ENCODE measurements at regions not wholly inside any gene's neighbourhood (a gene's known extent, or its start where the extent isn't known, plus 50 kb on each side); places are given as distances from the start of the nearest gene placed in this dataset.

GRCh38 chr20:39258253-39258652 lies 296.1 kb downstream of the DHX35 start:
- no peaks in the 10 kb centered on the region for H3K36me3 ChIP-seq
- no peaks in the 10 kb centered on the region for H3K9me3 ChIP-seq
- H3K27me3 ChIP-seq: no peaks in the 10 kb centered on the region
- H3K27ac ChIP-seq: no peak overlapping the region
- H3K4me1 ChIP-seq: no peaks in the 10 kb centered on the region
- 84% methylated on average over 4 of the region's 4 CpGs for WGBS
- H3K4me3 ChIP-seq: no peak overlapping the region
- TF ChIP-seq POLR2AphosphoS5 (IDR thresholded peaks at IDR 0.05) (no peak), EP300 (IDR thresholded peaks at IDR 0.05) (no peak), POLR2A (IDR thresholded peaks at IDR 0.05) (no peak), CTCF (IDR thresholded peaks at IDR 0.05) (no peak)
- DNase-seq (ENCODE audit: low spot score in 2 of 2): no peak

- Histone ChIP-seq H3K36me3 (no peaks in the 10 kb centered on the region), H3K4me1 (no peaks in the 10 kb centered on the region), H3K27ac (no peak overlapping the region), H3K9me3 (no peaks in the 10 kb centered on the region), H3K4me3 (no peak overlapping the region), H3K27me3 (no peaks in the 10 kb centered on the region)
- DNase-seq (ENCODE audit: low spot score in 2 of 2): no peak
- TF ChIP-seq CTCF (IDR thresholded peaks at IDR 0.05): no peak
- TF ChIP-seq POLR2AphosphoS5 (IDR thresholded peaks at IDR 0.05): no peak
- no peak for TF ChIP-seq EP300 (IDR thresholded peaks at IDR 0.05)
- no peak for TF ChIP-seq POLR2A (IDR thresholded peaks at IDR 0.05)
- WGBS: 75% methylated on average over 9 of the region's 9 CpGs
Measured at GRCh38 chr20:39253051-39253755, 291.1 kb downstream of the DHX35 start.

GRCh38 chr20:39252035-39252434 lies 289.9 kb downstream of the DHX35 start:
- Histone ChIP-seq H3K36me3 (no peaks in the 10 kb centered on the region), H3K27ac (no peak overlapping the region), H3K9me3 (no peaks in the 10 kb centered on the region), H3K27me3 (no peaks in the 10 kb centered on the region), H3K4me3 (no peak overlapping the region), H3K4me1 (no peaks in the 10 kb centered on the region)
- 88% methylated on average over 6 of the region's 6 CpGs for WGBS
- TF ChIP-seq POLR2A (IDR thresholded peaks at IDR 0.05): no peak
- no peak for TF ChIP-seq EP300 (IDR thresholded peaks at IDR 0.05)
- no peak for DNase-seq (ENCODE audit: low spot score in 2 of 2)

GRCh38 chr20:39249798-39250197 lies 287.7 kb downstream of the DHX35 start:
- WGBS: 75% methylated on average over 4 of the region's 4 CpGs
- Histone ChIP-seq H3K9me3 (no peaks in the 10 kb centered on the region), H3K4me3 (no peak overlapping the region), H3K36me3 (no peaks in the 10 kb centered on the region), H3K27ac (no peak overlapping the region), H3K4me1 (no peaks in the 10 kb centered on the region), H3K27me3 (no peaks in the 10 kb centered on the region)
- TF ChIP-seq EP300 (IDR thresholded peaks at IDR 0.05) (no peak), CTCF (IDR thresholded peaks at IDR 0.05) (no peak), POLR2A (IDR thresholded peaks at IDR 0.05) (no peak), POLR2AphosphoS5 (IDR thresholded peaks at IDR 0.05) (no peak)
- DNase-seq (ENCODE audit: low spot score in 2 of 2): peak in 1 of 2 donors; percentile 12

- H3K27ac ChIP-seq: no peak overlapping the region
- no peak overlapping the region for H3K4me3 ChIP-seq
- no peaks in the 10 kb centered on the region for H3K9me3 ChIP-seq
- no peaks in the 10 kb centered on the region for H3K4me1 ChIP-seq
- peak in 1 of 2 donors; percentile 45 for DNase-seq (ENCODE audit: low spot score in 2 of 2)
- TF ChIP-seq CTCF (IDR thresholded peaks at IDR 0.05): no peak
- no peak for TF ChIP-seq POLR2AphosphoS5 (IDR thresholded peaks at IDR 0.05)
- no peak for TF ChIP-seq POLR2A (IDR thresholded peaks at IDR 0.05)
- no peak for TF ChIP-seq EP300 (IDR thresholded peaks at IDR 0.05)
- no peaks in the 10 kb centered on the region for H3K36me3 ChIP-seq
- H3K27me3 ChIP-seq: no peaks in the 10 kb centered on the region
Measured at GRCh38 chr20:39248862-39249485, 286.8 kb downstream of the DHX35 start.
